ENCODE measurements at regions not wholly inside any gene's neighbourhood (a gene's known extent, or its start where the extent isn't known, plus 50 kb on each side); places are given as distances from the start of the nearest gene placed in this dataset.

- Mint-ChIP-seq H3K4me3 (no peak overlapping the region), H3K27ac (no peak overlapping the region), H3K4me1 (no peaks in the 10 kb centered on the region), H3K27me3 (no peaks in the 10 kb centered on the region), H3K36me3 (ENCODE audit: low read depth) (no peaks in the 10 kb centered on the region), H3K9me3 (no peaks in the 10 kb centered on the region)
- POLR2A ChIA-PET, result interaction anchor here (0.6 kb wide), 1 partner anchor 30 kb away, joined by 3 read pairs; no protein-coding TSS in a partner anchor
- CTCF ChIA-PET, result no interaction called here
- DNase-seq, result no peak
Observed at GRCh38 chr12:18969512-18969911, 160.0 kb upstream of the PLEKHA5 start.

DNA sequence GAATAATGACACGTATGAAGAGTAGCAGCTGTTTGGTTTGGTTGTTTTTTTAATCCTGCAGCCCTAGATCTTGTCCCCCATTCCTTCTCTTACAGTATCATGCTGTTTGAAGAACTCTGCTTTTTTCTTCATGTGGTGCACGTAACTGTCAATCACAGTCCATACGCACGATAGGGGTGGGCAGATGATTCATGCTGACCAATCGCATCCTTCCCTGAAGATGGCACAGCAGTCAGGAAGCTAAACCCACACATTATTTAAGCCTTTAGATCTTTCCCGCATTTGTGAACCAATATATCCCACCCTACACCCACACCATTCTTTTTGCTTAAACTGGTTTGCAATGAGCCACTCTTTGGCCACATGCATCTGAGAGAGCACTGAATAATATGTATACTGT, 158.9 kb upstream of the PLEKHA5 start:
- no peaks in the 10 kb centered on the region for H3K4me1 Mint-ChIP-seq
- POLR2A ChIA-PET, result no interaction called here
- H3K27me3 Mint-ChIP-seq, result no peaks in the 10 kb centered on the region
- H3K36me3 Mint-ChIP-seq (ENCODE audit: low read depth), result no peaks in the 10 kb centered on the region
- no peak overlapping the region for H3K27ac Mint-ChIP-seq
- H3K9me3 Mint-ChIP-seq, result no peaks in the 10 kb centered on the region
- no peak for DNase-seq
- no peak overlapping the region for H3K4me3 Mint-ChIP-seq
- CTCF ChIA-PET, result no interaction called here

- CTCF ChIA-PET, result no interaction called here
Observed at GRCh38 chr12:18971932-18972331, 157.6 kb upstream of the PLEKHA5 start.

DNA sequence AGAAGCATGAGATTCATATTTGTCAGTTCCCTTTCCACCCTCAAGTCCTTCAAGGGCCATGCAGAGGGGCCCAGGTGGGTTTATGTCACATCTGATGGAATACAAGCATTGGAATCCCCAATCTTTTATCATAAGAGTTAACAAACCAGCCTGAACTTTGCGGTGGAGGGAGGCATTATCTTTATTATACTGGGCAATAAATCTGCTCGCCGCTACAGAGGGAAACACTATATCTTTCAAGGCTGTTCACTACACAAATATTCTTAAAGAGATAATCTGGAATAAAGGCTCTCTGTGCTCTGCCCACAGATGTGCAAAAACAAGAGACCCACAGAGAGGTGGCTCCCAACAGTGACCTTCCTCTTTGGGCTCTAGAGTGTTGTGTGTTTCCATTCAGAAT, 153.6 kb upstream of the PLEKHA5 start:
- POLR2A ChIA-PET, result no interaction called here
- no peaks in the 10 kb centered on the region for H3K36me3 Mint-ChIP-seq (ENCODE audit: low read depth)
- peaks cover 6% of the 10 kb centered on the region for H3K9me3 Mint-ChIP-seq
- CTCF ChIA-PET, result no interaction called here
- no peak overlapping the region for H3K27ac Mint-ChIP-seq
- DNase-seq, result no peak
- H3K27me3 Mint-ChIP-seq, result no peaks in the 10 kb centered on the region
- H3K4me1 Mint-ChIP-seq, result no peaks in the 10 kb centered on the region
- no peak overlapping the region for H3K4me3 Mint-ChIP-seq

More at GRCh38 chr12:18971932-18972331, 157.6 kb upstream of the PLEKHA5 start:
- POLR2A ChIA-PET, result no interaction called here
- no peak overlapping the region for H3K27ac Mint-ChIP-seq
- DNase-seq, result no peak
- H3K36me3 Mint-ChIP-seq (ENCODE audit: low read depth), result no peaks in the 10 kb centered on the region
- H3K27me3 Mint-ChIP-seq, result no peaks in the 10 kb centered on the region
- H3K9me3 Mint-ChIP-seq, result peaks cover 2% of the 10 kb centered on the region
- no peak overlapping the region for H3K4me3 Mint-ChIP-seq
- H3K4me1 Mint-ChIP-seq, result no peaks in the 10 kb centered on the region

- no peak overlapping the region for H3K4me3 Mint-ChIP-seq
- CTCF ChIA-PET, result no interaction called here
- peaks cover 6% of the 10 kb centered on the region for H3K9me3 Mint-ChIP-seq
- no peaks in the 10 kb centered on the region for H3K36me3 Mint-ChIP-seq (ENCODE audit: low read depth)
- H3K27me3 Mint-ChIP-seq, result no peaks in the 10 kb centered on the region
- no peak for DNase-seq
- no peak overlapping the region for H3K27ac Mint-ChIP-seq
- no peaks in the 10 kb centered on the region for H3K4me1 Mint-ChIP-seq
- POLR2A ChIA-PET, result no interaction called here
Observed at GRCh38 chr12:18979401-18980126, 150.0 kb upstream of the PLEKHA5 start.

GRCh38 chr12:18981732-18982131, 147.8 kb upstream of the PLEKHA5 start:
- no peak for DNase-seq
- H3K27me3 Mint-ChIP-seq, result no peaks in the 10 kb centered on the region
- H3K4me1 Mint-ChIP-seq, result no peaks in the 10 kb centered on the region
- H3K27ac Mint-ChIP-seq, result no peak overlapping the region
- H3K4me3 Mint-ChIP-seq, result no peak overlapping the region
- peaks cover 4% of the 10 kb centered on the region for H3K9me3 Mint-ChIP-seq
- ChIA-PET POLR2A (no interaction called here), CTCF (no interaction called here)
- no peaks in the 10 kb centered on the region for H3K36me3 Mint-ChIP-seq (ENCODE audit: low read depth)

- H3K27me3 Mint-ChIP-seq, result no peaks in the 10 kb centered on the region
Observed at GRCh38 chr12:18982226-18982949, 147.1 kb upstream of the PLEKHA5 start.

GRCh38 chr12:18983854-18984253, 145.7 kb upstream of the PLEKHA5 start:
- no peak for DNase-seq
- H3K36me3 Mint-ChIP-seq (ENCODE audit: low read depth), result no peaks in the 10 kb centered on the region
- H3K4me3 Mint-ChIP-seq, result no peak overlapping the region
- POLR2A ChIA-PET, result no interaction called here
- no peaks in the 10 kb centered on the region for H3K27me3 Mint-ChIP-seq
- no peaks in the 10 kb centered on the region for H3K4me1 Mint-ChIP-seq
- H3K9me3 Mint-ChIP-seq, result no peaks in the 10 kb centered on the region
- CTCF ChIA-PET, result no interaction called here
- no peak overlapping the region for H3K27ac Mint-ChIP-seq

More at GRCh38 chr12:18982226-18982949, 147.1 kb upstream of the PLEKHA5 start:
- DNase-seq, result no peak
- ChIA-PET POLR2A (no interaction called here), CTCF (no interaction called here)
- no peak overlapping the region for H3K4me3 Mint-ChIP-seq
- no peaks in the 10 kb centered on the region for H3K4me1 Mint-ChIP-seq
- H3K27ac Mint-ChIP-seq, result no peak overlapping the region
- no peaks in the 10 kb centered on the region for H3K36me3 Mint-ChIP-seq (ENCODE audit: low read depth)
- peaks cover 4% of the 10 kb centered on the region for H3K9me3 Mint-ChIP-seq

- Mint-ChIP-seq H3K27me3 (no peaks in the 10 kb centered on the region), H3K4me3 (no peak overlapping the region), H3K27ac (no peak overlapping the region), H3K4me1 (no peaks in the 10 kb centered on the region), H3K36me3 (ENCODE audit: low read depth) (no peaks in the 10 kb centered on the region), H3K9me3 (no peaks in the 10 kb centered on the region)
- CTCF ChIA-PET, result no interaction called here
- POLR2A ChIA-PET, result no interaction called here
- DNase-seq, result no peak
Observed at GRCh38 chr12:18990856-18991255, 138.7 kb upstream of the PLEKHA5 start.

GRCh38 chr12:18992336-18992735, 137.2 kb upstream of the PLEKHA5 start:
- Mint-ChIP-seq H3K4me1 (no peaks in the 10 kb centered on the region), H3K9me3 (no peaks in the 10 kb centered on the region), H3K36me3 (ENCODE audit: low read depth) (no peaks in the 10 kb centered on the region), H3K27ac (no peak overlapping the region), H3K4me3 (no peak overlapping the region), H3K27me3 (no peaks in the 10 kb centered on the region)
- POLR2A ChIA-PET, result no interaction called here
- DNase-seq, result no peak
- CTCF ChIA-PET, result no interaction called here

- H3K36me3 Mint-ChIP-seq (ENCODE audit: low read depth), result no peaks in the 10 kb centered on the region
- no peaks in the 10 kb centered on the region for H3K9me3 Mint-ChIP-seq
- CTCF ChIA-PET, result no interaction called here
- no peak overlapping the region for H3K4me3 Mint-ChIP-seq
- no peak for DNase-seq
- no peaks in the 10 kb centered on the region for H3K4me1 Mint-ChIP-seq
- POLR2A ChIA-PET, result no interaction called here
- no peaks in the 10 kb centered on the region for H3K27me3 Mint-ChIP-seq
- H3K27ac Mint-ChIP-seq, result no peak overlapping the region
Observed at GRCh38 chr12:18998343-18999261, 130.9 kb upstream of the PLEKHA5 start.

DNA sequence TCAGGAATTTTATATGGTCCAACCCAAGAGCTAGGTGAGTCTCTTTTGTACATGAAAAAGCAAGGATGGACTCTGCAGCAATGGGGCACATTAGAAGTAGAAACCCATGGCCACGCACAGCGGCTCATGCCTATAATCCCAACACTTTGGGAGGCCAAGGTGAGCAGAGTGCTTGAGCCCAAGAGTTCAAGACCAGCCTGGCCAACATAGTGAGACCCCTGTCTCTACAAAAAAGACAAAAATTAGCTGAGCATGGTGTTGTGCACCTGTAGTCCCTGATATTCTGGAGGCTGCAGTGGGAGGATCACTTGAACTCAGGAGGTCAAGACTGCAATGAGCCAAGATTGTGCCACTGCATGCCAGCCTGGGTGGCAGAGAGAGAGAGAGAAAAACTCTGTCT, 128.7 kb upstream of the PLEKHA5 start:
- CTCF ChIA-PET, result no interaction called here

DNA sequence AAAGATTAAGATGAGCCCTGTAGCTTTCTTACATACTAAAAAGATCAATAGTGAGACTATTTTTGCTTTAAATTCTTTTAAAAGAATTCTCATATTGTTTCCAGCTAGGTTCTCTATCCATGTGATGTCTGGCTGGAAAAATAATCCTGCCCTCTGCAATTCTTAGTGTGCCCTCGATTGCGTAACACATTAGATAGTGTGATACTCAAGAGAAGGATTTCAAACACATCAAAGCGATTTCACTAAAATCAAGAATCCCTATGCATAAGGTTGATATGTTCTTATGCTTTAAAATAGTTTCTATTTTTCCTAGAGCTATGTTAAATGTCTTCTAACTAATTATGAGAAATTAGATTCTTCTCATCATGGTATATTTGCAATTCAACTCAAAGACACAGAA, 127.3 kb upstream of the PLEKHA5 start:
- POLR2A ChIA-PET, result no interaction called here
- no peak overlapping the region for H3K4me3 Mint-ChIP-seq
- no peaks in the 10 kb centered on the region for H3K27me3 Mint-ChIP-seq
- CTCF ChIA-PET, result no interaction called here
- no peaks in the 10 kb centered on the region for H3K9me3 Mint-ChIP-seq
- H3K27ac Mint-ChIP-seq, result no peak overlapping the region
- no peaks in the 10 kb centered on the region for H3K36me3 Mint-ChIP-seq (ENCODE audit: low read depth)
- H3K4me1 Mint-ChIP-seq, result no peaks in the 10 kb centered on the region
- no peak for DNase-seq

More for the DNA sequence above, 128.7 kb upstream of the PLEKHA5 start:
- H3K4me1 Mint-ChIP-seq, result no peaks in the 10 kb centered on the region
- DNase-seq, result no peak
- H3K9me3 Mint-ChIP-seq, result no peaks in the 10 kb centered on the region
- H3K27ac Mint-ChIP-seq, result no peak overlapping the region
- POLR2A ChIA-PET, result no interaction called here
- H3K27me3 Mint-ChIP-seq, result no peaks in the 10 kb centered on the region
- no peaks in the 10 kb centered on the region for H3K36me3 Mint-ChIP-seq (ENCODE audit: low read depth)
- no peak overlapping the region for H3K4me3 Mint-ChIP-seq

Data from activated CD4-positive, alpha-beta T cell treated with anti-CD3 and anti-CD28 coated beads, Interleukin-2, amount 10 ng/mL, durations not matched to agents 7 days and 5 days (primary cell).